HepG2 (cell line): ENCODE measurements at regions not wholly inside any gene's neighbourhood (a gene's known extent, or its start where the extent isn't known, plus 50 kb on each side); places are given as distances from the start of the nearest gene placed in this dataset.

Experiments used
- ATAC-seq: fragments of 200-7000 bp; cut with Tn5 transposase; 3 replicates; pipeline ENCODE4 v1.9.1; 2020; ENCODE audit warnings: mild to moderate bottlenecking, moderate library complexity
- BruUV-seq: library from RNA; stranded (reverse); fragments of 400-500 nt; replicated peaks from 2 replicates; lab custom pipeline; 2021; lab: Mats Ljungman, UMichigan
- CTCF ChIA-PET: fragments of 300-600 bp; formaldehyde crosslinking; extraction: SDS; loops from one replicate; lab custom pipeline; 2021; ENCODE audit warnings: low total read pairs, inconsistent platforms, low intra/inter-chr PET ratio; lab: Yijun Ruan, JAX
- POLR2A ChIA-PET: fragments of 350-600 bp; sonication (Branson Sonifier 250); formaldehyde crosslinking; loops from one replicate; lab custom pipeline; 2020; ENCODE audit warnings: antibody characterized with exemption, inconsistent platforms; lab: Yijun Ruan, JAX
- DNase-seq: peaks from one replicate; pipeline ENCODE4 v3.0.0-alpha.2; 2015; ENCODE audit warnings: low spot score
- FAIRE-seq: peaks from 3 replicates; lab custom pipeline; 2011; peaks lifted over from hg19 to GRCh38; lab: Jason Lieb, UNC
- H2AFZ ChIP-seq: one replicate; pipeline ENCODE4 v1.6.1; 2011; ENCODE audit warnings: low read length, inconsistent platforms
- H3K27ac ChIP-seq: fragments of 300-600 bp; 3 replicates; pipeline ENCODE4 v1.8.0; 2011; ENCODE audit warnings: mixed run types, mild to moderate bottlenecking, mixed read lengths, low read length, inconsistent platforms; ENCODE audit not compliant: insufficient read depth; ENCODE audit errors: extremely low read length
- H3K27me3 ChIP-seq, 2 experiments: fragments of 200-600 bp in 1 of 2; 2 replicates in 1 of 2; 3 replicates in 1 of 2; pipeline versions ENCODE4 v1.6.0 to v1.8.0; 2011; ENCODE audit warnings: low read length in 2 of 2, mild to moderate bottlenecking in 2 of 2, moderate library complexity in 2 of 2, inconsistent platforms in 1 of 2; ENCODE audit not compliant: insufficient read depth in 2 of 2, control insufficient read depth in 1 of 2
- H3K36me3 ChIP-seq, 2 experiments: fragments of 200-600 bp in 1 of 2; replicated peaks in 1 of 2; 2 replicates in 1 of 2; 3 replicates in 1 of 2; pipeline versions ENCODE4 v1.5.1 to v1.8.0; 2011; ENCODE audit warnings: low read length in 2 of 2, inconsistent platforms in 1 of 2; ENCODE audit not compliant: insufficient read depth in 2 of 2, control insufficient read depth in 1 of 2
- H3K4me1 ChIP-seq: 2 replicates; pipeline ENCODE4 v1.5.1; 2012; ENCODE audit warnings: low read length, inconsistent platforms; ENCODE audit not compliant: insufficient read depth
- H3K4me2 ChIP-seq: 2 replicates; pipeline ENCODE4 v1.6.0; 2011; ENCODE audit warnings: low read depth, low read length, inconsistent platforms
- H3K4me3 ChIP-seq, 3 experiments: fragments of 200-600 bp in 1 of 3; sonication (generic), shearing (Covaris generic) in 1 of 3; replicated peaks in 1 of 3; 2 replicates each; pipeline ENCODE4 v1.5.1; 2011 to 2016; ENCODE audit warnings: low read length in 3 of 3, inconsistent platforms in 2 of 3, low read depth in 2 of 3, mild to moderate bottlenecking in 2 of 3, control low read depth in 1 of 3, mixed read lengths in 1 of 3; ENCODE audit not compliant: insufficient read depth in 1 of 3
- H3K79me2 ChIP-seq: one replicate; pipeline ENCODE4 v1.6.1; 2011; ENCODE audit warnings: low read length, inconsistent platforms; ENCODE audit not compliant: insufficient read depth
- H3K9ac ChIP-seq: 2 replicates; pipeline ENCODE4 v1.6.0; 2011; ENCODE audit warnings: mild to moderate bottlenecking, low read depth, low read length, inconsistent platforms; ENCODE audit not compliant: insufficient read depth
- H3K9me3 ChIP-seq: 2 replicates; pipeline ENCODE4 v1.5.1; 2012; ENCODE audit warnings: mild to moderate bottlenecking, low read length
- H4K20me1 ChIP-seq: 2 replicates; pipeline ENCODE4 v1.6.0; 2011; ENCODE audit warnings: inconsistent platforms, mild to moderate bottlenecking, low read length, moderate library complexity; ENCODE audit not compliant: insufficient read depth
- NR2F6 ChIP-seq, 2 experiments: IDR thresholded peaks; 2 replicates each; pipeline ENCODE4 v1.6.1; 2016; ENCODE audit warnings: antibody characterized with exemption in 1 of 2, mild to moderate bottlenecking in 1 of 2
- ZEB1 ChIP-seq: IDR thresholded peaks from 2 replicates; pipeline ENCODE4 v1.6.1; 2012; ENCODE audit warnings: mild to moderate bottlenecking, low read depth, inconsistent platforms; ENCODE audit not compliant: insufficient replicate concordance
- ZNF20 ChIP-seq: sonication (generic); formaldehyde crosslinking; IDR thresholded peaks from 2 replicates; pipeline ENCODE4 v1.4.0; 2020; ENCODE audit warnings: mild to moderate bottlenecking, moderate library complexity, missing genetic modification reagents
- ZNF770 ChIP-seq: sonication (generic); formaldehyde crosslinking; IDR thresholded peaks from 2 replicates; pipeline ENCODE4 v1.5.0; 2020; ENCODE audit warnings: mild to moderate bottlenecking, missing genetic modification reagents
- in situ Hi-C: cut with HindIII; loops from 2 replicates; pipeline ENCODE4 v1.10.0; 2017; ENCODE audit warnings: low pct_unique_long_range_greater_than_20kb; ENCODE audit not compliant: extremely low pct_ligation_motif_present
- intact Hi-C: fragments of 100-400 bp; cut with micrococcal nuclease; formaldehyde crosslinking; loops from one replicate; pipeline ENCODE4 v1.10.0; 2022; ENCODE audit not compliant: unreplicated experiment
- TF ChIP-seq, protein P1 (sequence below): sonication (generic); formaldehyde crosslinking; IDR thresholded peaks from 2 replicates; pipeline ENCODE4 v1.8.1; 2023; ENCODE audit warnings: missing genetic modification reagents, mild to moderate bottlenecking, borderline replicate concordance

DNA sequence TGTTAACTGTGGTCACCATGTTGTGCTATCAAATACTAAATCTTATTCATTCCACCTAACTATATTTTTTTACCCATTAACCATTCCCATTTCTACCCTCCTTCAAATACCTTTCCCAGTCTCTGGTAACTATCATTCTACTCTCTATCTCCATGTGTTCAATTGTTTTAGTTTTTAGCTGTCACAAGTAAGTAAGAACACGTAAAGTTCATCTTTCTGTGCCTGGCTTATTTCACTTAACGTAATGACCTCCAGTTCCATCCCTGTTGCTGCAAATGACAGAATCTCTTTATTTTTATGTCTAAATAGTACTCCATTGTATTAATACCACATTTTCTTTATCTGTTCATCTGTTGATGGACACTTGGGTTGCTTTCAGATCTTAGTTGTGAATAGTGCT lies 485.1 kb upstream of the CD180 start (continued):
- no peak for TF ChIP-seq ZEB1
- TF ChIP-seq ZNF770 (CRISPR knock-in tag): no peak
- TF ChIP-seq, protein P1, sequence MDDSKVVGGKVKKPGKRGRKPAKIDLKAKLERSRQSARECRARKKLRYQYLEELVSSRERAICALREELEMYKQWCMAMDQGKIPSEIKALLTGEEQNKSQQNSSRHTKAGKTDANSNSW: no peak
- no peak for TF ChIP-seq NR2F6 (IDR thresholded peaks at IDR 0.05)
- TF ChIP-seq NR2F6 (CRISPR knock-in tag; IDR thresholded peaks at IDR 0.05): no peak

DNA sequence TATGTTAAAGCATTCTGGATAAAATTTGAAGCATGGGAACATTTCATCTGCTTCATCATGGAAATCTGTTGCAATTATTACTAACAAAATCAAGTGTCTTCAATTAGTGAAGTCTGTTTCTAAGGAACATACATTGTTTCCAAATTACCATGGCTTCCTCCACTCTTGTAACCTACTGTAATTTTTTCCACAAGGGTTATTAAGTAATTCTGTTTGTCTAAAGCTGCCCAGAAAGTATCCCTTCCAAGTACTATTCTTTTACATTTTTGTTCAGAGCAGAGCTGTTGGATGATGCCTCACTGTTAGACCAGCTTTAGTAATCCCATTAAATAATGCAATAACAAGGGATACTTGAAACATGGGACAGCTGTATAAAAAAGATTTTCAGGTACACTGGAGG lies 483.5 kb upstream of the CD180 start:
- Histone ChIP-seq H3K27ac (no peak overlapping the region), H3K79me2 (no peaks in the 10 kb centered on the region), H3K4me2 (no peak overlapping the region), H3K9ac (no peak overlapping the region), H3K4me3 (no peak overlapping the region), H3K36me3 (no peaks in the 10 kb centered on the region), H3K4me1 (no peaks in the 10 kb centered on the region), H4K20me1 (no peaks in the 10 kb centered on the region), H2AFZ (no peak overlapping the region), H3K9me3 (no peaks in the 10 kb centered on the region), H3K27me3 (no peaks in the 10 kb centered on the region)
- FAIRE-seq (no peak), ATAC-seq (no peak), DNase-seq (no peak)
- CTCF ChIA-PET: no interaction called here
- BruUV-seq: no TSS peak
- POLR2A ChIA-PET: no interaction called here
- intact Hi-C loops (no loop called here), in situ Hi-C loops (no loop called here)
- TF ChIP-seq ZNF20 (CRISPR knock-in tag): no peak
